ENCODE measurements at regions not wholly inside any gene's neighbourhood (a gene's known extent, or its start where the extent isn't known, plus 50 kb on each side); places are given as distances from the start of the nearest gene placed in this dataset.

- DNase-seq (ENCODE audit: low spot score): no peak
Measured at GRCh38 chr7:76149847-76150691, 51.6 kb upstream of the SRRM3 start.
